Epithelial cell of esophagus (primary cell): ENCODE measurements at regions not wholly inside any gene's neighbourhood (a gene's known extent, or its start where the extent isn't known, plus 50 kb on each side); places are given as distances from the start of the nearest gene placed in this dataset.

Source experiments
- DNase-seq: peaks from one replicate; pipeline ENCODE4 v3.0.0; 2010; ENCODE audit warnings: low read depth
- H3K4me3 ChIP-seq: 2 replicates; pipeline ENCODE4 v1.5.1; 2011; ENCODE audit warnings: mild to moderate bottlenecking, low read length, control low read depth
- TF ChIP-seq, protein P1 (sequence below): IDR thresholded peaks from 2 replicates; pipeline ENCODE4 v1.5.1; 2011; ENCODE audit warnings: low read depth, mild to moderate bottlenecking, low read length, control low read depth, inconsistent platforms; ENCODE audit not compliant: insufficient read depth; ENCODE audit errors: missing control alignments

DNA sequence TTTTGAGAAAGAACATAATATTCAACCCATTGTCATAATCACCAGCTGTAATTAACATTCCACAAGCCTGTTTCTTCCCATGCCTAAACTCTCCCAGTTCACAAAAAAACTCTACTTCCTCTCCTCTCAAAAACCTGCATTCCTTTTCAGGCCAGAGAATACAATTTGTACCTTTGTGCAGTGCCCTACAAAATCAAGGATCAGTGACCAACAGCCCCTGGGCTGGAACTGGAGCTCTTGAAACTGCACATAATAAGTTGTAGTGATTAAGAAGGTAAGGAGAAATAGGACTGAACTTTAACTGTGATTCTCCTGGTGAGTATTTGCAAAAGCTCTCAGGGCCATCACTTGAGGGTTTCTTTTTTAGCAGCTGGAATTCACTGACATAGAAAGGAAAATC is 472.7 kb downstream of the RFC3 start:
- DNase-seq = no peak
- TF ChIP-seq, protein P1, sequence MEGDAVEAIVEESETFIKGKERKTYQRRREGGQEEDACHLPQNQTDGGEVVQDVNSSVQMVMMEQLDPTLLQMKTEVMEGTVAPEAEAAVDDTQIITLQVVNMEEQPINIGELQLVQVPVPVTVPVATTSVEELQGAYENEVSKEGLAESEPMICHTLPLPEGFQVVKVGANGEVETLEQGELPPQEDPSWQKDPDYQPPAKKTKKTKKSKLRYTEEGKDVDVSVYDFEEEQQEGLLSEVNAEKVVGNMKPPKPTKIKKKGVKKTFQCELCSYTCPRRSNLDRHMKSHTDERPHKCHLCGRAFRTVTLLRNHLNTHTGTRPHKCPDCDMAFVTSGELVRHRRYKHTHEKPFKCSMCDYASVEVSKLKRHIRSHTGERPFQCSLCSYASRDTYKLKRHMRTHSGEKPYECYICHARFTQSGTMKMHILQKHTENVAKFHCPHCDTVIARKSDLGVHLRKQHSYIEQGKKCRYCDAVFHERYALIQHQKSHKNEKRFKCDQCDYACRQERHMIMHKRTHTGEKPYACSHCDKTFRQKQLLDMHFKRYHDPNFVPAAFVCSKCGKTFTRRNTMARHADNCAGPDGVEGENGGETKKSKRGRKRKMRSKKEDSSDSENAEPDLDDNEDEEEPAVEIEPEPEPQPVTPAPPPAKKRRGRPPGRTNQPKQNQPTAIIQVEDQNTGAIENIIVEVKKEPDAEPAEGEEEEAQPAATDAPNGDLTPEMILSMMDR = no peak
- no peak overlapping the region for H3K4me3 ChIP-seq

DNA sequence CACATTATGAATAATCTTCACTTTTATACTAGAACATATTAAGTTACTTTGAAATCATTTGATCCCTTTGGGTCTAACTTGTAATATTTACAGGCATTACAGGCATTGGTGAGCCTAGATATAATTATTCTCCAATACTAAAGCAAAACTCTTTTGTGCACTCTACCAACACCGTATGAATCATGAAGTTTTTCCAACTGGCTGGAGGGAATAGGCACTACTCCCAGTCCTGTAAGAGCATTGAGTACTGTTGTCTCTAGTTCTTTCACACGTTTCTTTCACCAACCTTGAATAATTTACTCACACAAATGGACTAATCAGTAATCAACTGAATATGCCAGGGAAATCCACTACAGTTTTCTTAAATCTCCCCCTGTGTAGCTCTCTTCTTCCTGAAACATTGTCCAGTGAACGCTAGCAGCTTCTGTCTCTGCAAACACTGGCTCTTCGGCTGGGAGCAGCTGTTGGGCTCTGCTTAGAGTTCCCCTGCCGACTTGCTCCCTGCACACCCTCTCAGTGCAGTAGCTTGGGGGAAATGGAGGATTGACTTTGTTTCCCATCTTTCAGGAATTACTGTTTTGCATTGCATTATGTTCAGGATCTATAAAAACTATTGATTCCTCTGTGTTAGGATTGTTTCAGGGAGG is 476.7 kb downstream of the RFC3 start:
- H3K4me3 ChIP-seq = no peak overlapping the region
- TF ChIP-seq, protein P1 = no peak
- peak; percentile 37 for DNase-seq

DNA sequence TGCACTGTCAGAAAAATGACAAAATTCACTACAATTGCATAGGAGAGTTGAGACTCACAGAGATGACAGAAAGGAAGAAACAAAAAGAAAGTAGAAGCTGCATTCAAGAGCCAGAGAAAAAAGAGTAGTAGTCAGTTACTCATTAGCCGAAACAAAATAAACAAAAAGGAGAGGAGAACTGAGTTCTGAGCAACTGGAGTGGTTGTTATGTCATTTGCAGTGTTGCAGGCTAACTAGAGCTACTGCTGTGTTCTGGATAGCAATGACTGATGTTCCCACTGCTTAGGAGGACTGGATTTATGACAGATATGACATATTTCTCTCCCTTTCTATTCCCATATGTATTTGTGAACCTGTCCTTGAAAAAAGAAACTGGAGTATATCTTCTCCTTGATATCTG is 482.6 kb downstream of the RFC3 start:
- no peak overlapping the region for H3K4me3 ChIP-seq
- peak; percentile 22 for DNase-seq
- TF ChIP-seq, protein P1 = no peak

DNA sequence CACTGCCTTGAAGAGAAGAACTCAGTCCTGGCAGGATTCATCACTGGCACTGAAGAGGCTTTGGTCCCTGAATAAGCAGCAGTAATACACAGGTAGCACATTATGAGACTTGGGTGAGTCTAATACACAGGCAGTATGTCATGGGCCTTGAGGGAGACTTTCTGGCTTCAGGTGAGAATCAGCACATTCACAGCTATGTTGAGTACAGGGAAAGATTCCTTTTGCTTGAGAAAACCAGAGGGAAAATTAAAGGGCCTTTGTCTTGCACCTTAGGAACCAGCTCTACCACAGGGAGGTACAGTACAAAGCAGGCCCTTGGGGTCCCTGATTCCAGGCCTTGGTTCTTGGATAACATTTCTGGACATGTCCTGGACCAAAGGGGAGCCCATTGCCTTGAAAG is 484.6 kb downstream of the RFC3 start:
- H3K4me3 ChIP-seq = no peak overlapping the region
- TF ChIP-seq, protein P1 = no peak

DNA sequence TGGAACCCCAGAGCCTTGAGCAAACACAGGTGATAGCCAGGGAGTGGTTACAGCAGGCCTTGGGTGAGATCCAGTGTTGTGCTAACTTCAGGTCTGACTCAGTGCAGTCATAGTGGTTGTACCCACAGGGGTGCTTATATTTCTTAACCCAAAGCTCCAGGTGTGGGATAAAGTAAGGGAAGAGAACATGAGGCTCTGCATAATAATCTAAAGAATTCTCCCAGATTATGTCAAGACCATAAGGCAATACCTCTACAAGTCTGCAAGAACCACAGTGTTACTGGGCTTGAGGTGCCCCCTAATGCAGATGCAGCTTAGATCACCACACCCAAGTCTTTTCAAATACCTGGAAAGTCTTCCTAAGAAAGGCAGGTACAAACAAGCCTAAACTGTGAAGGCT is 485.4 kb downstream of the RFC3 start:
- DNase-seq = peak; percentile 96
- H3K4me3 ChIP-seq = no peak overlapping the region
- TF ChIP-seq, protein P1 = no peak

More for the DNA sequence above, 484.6 kb downstream of the RFC3 start:
- DNase-seq = peak; percentile 45

DNA sequence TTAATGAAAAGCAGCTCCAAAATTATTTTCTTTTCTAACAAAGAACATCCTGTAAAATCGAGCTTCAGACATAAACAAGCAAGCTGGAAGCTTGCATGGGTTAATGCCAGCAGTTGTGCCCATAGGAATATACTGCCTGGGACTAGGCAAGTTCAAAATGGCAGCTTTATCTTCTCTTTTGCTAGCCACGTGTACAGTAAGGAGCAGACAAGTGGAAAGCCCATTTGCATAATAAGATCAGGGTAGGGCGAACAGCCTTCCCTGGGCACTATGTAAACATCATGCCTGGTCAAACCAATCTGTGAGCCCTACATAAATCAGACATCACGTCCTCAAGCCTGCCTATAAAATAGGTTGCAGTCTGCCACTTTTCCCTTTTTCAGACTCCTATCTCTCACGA is 489.7 kb downstream of the RFC3 start:
- TF ChIP-seq, protein P1 = no peak
- no peak for DNase-seq
- H3K4me3 ChIP-seq = no peak overlapping the region

DNA sequence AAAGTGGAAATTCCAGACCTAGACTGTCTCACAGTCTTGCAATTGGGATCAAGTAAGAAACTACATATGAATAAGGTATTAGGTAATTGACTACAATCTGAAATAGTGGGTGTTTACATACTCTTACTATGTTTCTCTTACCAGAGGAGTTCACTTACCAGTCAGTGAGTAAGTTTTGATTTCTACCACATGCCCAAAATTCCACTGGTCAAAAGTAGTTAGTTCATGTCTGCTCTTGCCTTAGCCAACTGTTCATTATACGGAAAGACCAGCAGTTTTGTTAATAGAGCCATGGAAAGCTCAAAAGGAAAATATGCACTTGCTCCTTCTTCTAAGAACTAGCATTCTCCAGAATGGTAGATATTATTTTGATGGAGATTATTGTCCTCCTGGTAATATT is 490.8 kb downstream of the RFC3 start:
- peak; percentile 91 for DNase-seq

More for the DNA sequence above, 490.8 kb downstream of the RFC3 start:
- no peak overlapping the region for H3K4me3 ChIP-seq
- TF ChIP-seq, protein P1 = no peak
